ENCODE measurements at regions not wholly inside any gene's neighbourhood (a gene's known extent, or its start where the extent isn't known, plus 50 kb on each side); places are given as distances from the start of the nearest gene placed in this dataset.

DNA sequence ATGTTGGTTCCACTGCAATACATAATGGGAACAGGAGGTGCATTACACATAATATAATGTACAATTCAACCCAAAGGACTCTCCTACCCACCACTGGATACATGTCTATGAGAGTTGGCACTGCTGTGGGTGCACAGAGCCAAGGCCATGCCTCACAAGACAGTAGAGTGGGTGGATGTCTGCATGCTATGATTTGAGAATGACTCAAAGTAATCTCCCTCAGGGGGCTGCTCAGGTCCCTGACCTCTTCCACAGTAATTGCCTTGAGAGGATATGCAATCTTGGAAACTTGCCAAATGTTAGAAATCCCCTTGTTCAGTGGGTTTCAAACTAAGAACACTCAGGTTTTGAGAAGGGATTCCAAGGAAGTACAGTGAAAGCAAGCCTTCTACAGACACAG is 79.0 kb downstream of the ANKEF1 start:
- TF ChIP-seq POLR2A (IDR thresholded peaks at IDR 0.05; ENCODE audit: low read length) (no peak), CTCF (IDR thresholded peaks at IDR 0.05) (no peak)
